ENCODE measurements at regions not wholly inside any gene's neighbourhood (a gene's known extent, or its start where the extent isn't known, plus 50 kb on each side); places are given as distances from the start of the nearest gene placed in this dataset.

- DNase-seq: no peak
Observed at GRCh38 chr6:111989743-111990142, 64.2 kb upstream of the CCN6 start.

DNA sequence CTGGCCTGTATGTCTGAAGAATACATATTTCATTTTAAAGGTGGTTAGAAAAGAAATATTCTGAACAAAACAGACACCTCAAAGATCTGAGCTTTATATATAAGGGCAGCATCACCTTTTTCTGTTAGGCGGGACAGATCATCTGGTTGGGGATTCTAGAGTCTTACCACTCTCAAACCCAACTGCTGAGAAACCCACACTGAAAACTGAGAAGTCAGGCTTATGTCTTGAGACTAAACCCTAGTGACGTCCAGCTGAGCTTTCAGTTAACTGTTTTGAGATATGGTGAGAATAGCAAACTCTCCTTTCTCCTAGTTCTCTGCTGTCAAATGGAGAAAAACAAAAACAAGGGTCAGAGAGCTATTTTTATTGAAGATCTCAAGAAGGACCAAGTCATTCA lies 63.7 kb upstream of the CCN6 start:
- no peak for DNase-seq

DNA sequence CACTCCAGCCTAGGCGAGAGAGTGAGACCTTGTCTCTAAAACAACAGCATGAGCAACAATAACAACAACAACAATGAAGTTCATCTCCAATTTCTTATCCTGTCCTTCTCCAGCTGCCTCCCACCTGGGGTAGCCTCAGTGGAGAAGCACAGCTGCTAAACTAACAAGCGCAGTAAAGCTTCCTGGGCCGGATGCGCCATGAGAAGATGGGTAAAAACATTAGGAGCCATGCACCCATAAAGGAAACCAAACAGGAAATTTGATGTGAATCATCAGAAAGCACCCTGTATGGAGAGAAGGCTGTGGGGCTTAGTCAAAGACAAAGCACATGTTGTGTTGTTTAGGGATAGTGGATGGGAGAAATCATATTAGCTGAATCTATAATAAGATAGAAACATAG lies 61.1 kb upstream of the CCN6 start:
- DNase-seq: no peak

DNA sequence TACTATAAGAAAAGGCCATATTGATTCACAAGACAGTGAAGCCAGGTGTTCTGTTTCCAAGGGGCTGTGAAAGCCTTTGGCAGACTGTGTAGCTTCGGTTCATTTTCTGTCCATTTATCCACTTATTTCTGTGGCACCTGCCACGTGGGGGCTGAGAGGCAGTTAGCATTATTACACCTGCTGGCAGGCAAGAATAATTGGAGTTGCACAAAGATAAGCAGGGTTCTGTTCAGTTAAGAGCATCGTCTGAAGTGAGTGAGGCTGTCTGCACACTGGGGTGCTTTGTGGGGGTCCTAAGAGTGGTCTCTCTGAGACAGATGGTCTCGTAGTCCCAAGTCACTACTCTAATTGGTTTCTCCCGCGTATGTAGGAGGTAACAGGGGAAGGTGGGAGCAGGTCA lies 60.6 kb upstream of the CCN6 start:
- no peak for DNase-seq

DNA sequence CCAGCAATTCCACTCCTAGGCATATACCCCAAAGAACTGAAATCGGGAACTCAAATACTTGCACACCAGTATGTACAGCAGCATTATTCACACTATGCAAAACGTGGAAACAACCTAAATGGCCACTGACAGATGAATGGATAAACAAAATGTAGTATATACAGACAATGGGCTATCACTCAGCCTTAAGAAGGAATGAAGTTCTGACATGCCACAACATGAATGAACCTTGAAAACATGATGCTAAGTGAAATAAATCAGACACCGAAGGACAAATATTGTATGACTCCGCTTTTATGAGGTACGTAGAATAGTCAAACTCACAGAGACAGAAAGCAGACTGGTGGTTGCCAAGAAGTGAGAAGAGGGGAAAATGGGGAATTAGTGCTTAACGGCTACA lies 59.1 kb upstream of the CCN6 start:
- DNase-seq: no peak

GRCh38 chr6:111995404-111995803 lies 58.5 kb upstream of the CCN6 start:
- no peak for DNase-seq

- DNase-seq: no peak
Observed at GRCh38 chr6:111996144-111996865, 57.6 kb upstream of the CCN6 start.

GRCh38 chr6:111997078-111997852 lies 56.6 kb upstream of the CCN6 start:
- DNase-seq: no peak

DNA sequence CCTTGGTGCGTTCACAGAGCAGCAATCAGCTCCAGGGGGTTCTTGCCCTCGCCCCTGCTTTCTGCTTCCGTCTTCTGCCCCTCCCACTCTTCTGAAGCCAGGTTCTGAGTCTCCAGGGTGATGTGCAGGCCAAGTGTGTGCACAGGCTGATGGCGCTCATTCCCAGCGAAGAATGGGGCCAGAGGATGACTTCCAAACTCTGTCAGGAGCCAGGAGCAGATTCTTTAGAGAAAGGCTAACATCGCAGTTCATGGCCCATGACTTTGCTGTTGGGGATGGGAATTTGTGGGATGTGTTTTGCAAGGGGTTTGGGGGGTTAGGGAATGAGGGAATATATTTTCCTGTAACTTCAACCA lies 56.1 kb upstream of the CCN6 start:
- DNase-seq: no peak

DNA sequence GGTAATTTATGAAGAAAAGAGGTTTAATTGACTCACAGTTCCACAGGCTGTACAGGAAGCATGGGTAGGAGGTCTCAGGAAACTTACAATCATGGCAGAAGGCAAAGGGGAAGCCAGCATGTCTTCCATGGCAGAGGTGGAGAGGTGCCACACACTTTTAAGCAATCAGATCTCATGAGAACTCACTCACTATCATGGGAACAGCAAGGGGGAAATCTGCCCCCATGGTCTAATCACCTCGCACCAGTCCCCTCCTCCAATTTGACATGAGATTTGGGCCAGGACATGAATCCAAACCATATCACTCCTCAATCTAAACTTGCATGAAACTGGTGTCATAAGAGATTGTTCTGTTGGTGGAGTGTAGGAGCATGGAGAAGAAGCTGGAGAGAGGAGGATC lies 51.6 kb upstream of the CCN6 start:
- DNase-seq: no peak

Data from 8988T (cell line).